Progenitor cell of endocrine pancreas (in vitro differentiated cells): ENCODE measurements at regions not wholly inside any gene's neighbourhood (a gene's known extent, or its start where the extent isn't known, plus 50 kb on each side); places are given as distances from the start of the nearest gene placed in this dataset.

Experiments
- DNase-seq: peaks from one replicate; pipeline ENCODE4 v3.0.0; 2021; ENCODE audit warnings: low spot score; ENCODE audit not compliant: unreplicated experiment
- H3K27ac Mint-ChIP-seq: 2 replicates; pipeline ENCODE4 v1.8.0; 2021; ENCODE audit warnings: mild to moderate bottlenecking, moderate library complexity, mixed read lengths
- H3K27me3 Mint-ChIP-seq: 2 replicates; pipeline ENCODE4 v1.8.0; 2021; ENCODE audit warnings: mixed read lengths
- H3K36me3 Mint-ChIP-seq: 2 replicates; pipeline ENCODE4 v1.8.0; 2022; ENCODE audit warnings: mixed read lengths; ENCODE audit not compliant: insufficient read depth
- H3K4me1 Mint-ChIP-seq: 2 replicates; pipeline ENCODE4 v1.8.0; 2021; ENCODE audit warnings: low read depth, mixed read lengths
- H3K4me3 Mint-ChIP-seq: 2 replicates; pipeline ENCODE4 v1.8.0; 2021; ENCODE audit warnings: low read depth, mild to moderate bottlenecking, moderate library complexity, mixed read lengths
- H3K9me3 Mint-ChIP-seq: 2 replicates; pipeline ENCODE4 v1.8.0; 2021; ENCODE audit warnings: low read depth, mixed read lengths
- TF ChIP-seq, protein P1 (sequence below): fragments of 200-600 bp; sonication (generic); IDR thresholded peaks from one replicate; pipeline ENCODE4 v1.5.0; 2021; ENCODE audit warnings: antibody characterized with exemption, mild to moderate bottlenecking; ENCODE audit not compliant: unreplicated experiment

GRCh38 chr11:112366012-112366411 lies 105.4 kb upstream of the PLET1 start:
- TF ChIP-seq, protein P1, sequence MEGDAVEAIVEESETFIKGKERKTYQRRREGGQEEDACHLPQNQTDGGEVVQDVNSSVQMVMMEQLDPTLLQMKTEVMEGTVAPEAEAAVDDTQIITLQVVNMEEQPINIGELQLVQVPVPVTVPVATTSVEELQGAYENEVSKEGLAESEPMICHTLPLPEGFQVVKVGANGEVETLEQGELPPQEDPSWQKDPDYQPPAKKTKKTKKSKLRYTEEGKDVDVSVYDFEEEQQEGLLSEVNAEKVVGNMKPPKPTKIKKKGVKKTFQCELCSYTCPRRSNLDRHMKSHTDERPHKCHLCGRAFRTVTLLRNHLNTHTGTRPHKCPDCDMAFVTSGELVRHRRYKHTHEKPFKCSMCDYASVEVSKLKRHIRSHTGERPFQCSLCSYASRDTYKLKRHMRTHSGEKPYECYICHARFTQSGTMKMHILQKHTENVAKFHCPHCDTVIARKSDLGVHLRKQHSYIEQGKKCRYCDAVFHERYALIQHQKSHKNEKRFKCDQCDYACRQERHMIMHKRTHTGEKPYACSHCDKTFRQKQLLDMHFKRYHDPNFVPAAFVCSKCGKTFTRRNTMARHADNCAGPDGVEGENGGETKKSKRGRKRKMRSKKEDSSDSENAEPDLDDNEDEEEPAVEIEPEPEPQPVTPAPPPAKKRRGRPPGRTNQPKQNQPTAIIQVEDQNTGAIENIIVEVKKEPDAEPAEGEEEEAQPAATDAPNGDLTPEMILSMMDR, result no peak
- DNase-seq, result no peak
- H3K27ac Mint-ChIP-seq, result no peak overlapping the region

GRCh38 chr11:112366777-112367176 lies 106.1 kb upstream of the PLET1 start:
- Mint-ChIP-seq H3K27me3 (peaks cover 3% of the 10 kb centered on the region), H3K4me1 (no peaks in the 10 kb centered on the region), H3K36me3 (no peaks in the 10 kb centered on the region), H3K9me3 (no peaks in the 10 kb centered on the region), H3K4me3 (no peak overlapping the region), H3K27ac (no peak overlapping the region)
- DNase-seq, result no peak
- TF ChIP-seq, protein P1, result no peak

More at GRCh38 chr11:112366012-112366411, 105.4 kb upstream of the PLET1 start:
- no peaks in the 10 kb centered on the region for H3K9me3 Mint-ChIP-seq
- H3K27me3 Mint-ChIP-seq, result peaks cover 3% of the 10 kb centered on the region
- H3K36me3 Mint-ChIP-seq, result no peaks in the 10 kb centered on the region
- no peaks in the 10 kb centered on the region for H3K4me1 Mint-ChIP-seq
- H3K4me3 Mint-ChIP-seq, result no peak overlapping the region

- no peaks in the 10 kb centered on the region for H3K36me3 Mint-ChIP-seq
- H3K4me1 Mint-ChIP-seq, result no peaks in the 10 kb centered on the region
- peaks cover 3% of the 10 kb centered on the region for H3K27me3 Mint-ChIP-seq
- DNase-seq, result no peak
- no peak overlapping the region for H3K4me3 Mint-ChIP-seq
- H3K9me3 Mint-ChIP-seq, result peaks cover 3% of the 10 kb centered on the region
- H3K27ac Mint-ChIP-seq, result no peak overlapping the region
- TF ChIP-seq, protein P1, result no peak
Observed at GRCh38 chr11:112367461-112367860, 106.8 kb upstream of the PLET1 start.

DNA sequence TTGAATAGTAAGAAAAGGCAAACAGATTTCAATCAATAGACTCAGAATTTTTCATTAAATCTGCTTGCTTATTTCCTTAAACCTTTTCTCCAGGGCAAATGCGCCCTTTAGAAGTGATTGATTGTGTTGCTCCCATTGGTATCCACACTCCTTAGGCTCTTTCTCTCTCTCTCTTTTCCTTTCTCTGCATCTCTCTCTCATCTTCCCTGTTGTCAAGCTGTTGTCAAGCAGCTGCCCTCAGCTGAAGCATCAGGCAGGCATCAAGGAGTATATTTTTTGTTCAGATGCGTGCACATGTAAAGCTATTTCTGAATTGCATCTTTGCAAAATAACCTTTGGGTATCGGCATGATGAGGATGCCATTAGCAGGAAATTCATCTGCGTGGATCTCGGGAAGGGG lies 107.2 kb upstream of the PLET1 start:
- Mint-ChIP-seq H3K27me3 (peaks cover 3% of the 10 kb centered on the region), H3K4me1 (no peaks in the 10 kb centered on the region), H3K27ac (no peak overlapping the region), H3K36me3 (no peaks in the 10 kb centered on the region), H3K9me3 (peaks cover 4% of the 10 kb centered on the region), H3K4me3 (no peak overlapping the region)
- DNase-seq, result no peak
- TF ChIP-seq, protein P1, result no peak

- DNase-seq, result no peak
- peaks cover 3% of the 10 kb centered on the region for H3K27me3 Mint-ChIP-seq
- TF ChIP-seq, protein P1, result no peak
- no peaks in the 10 kb centered on the region for H3K36me3 Mint-ChIP-seq
- H3K4me1 Mint-ChIP-seq, result no peaks in the 10 kb centered on the region
- H3K4me3 Mint-ChIP-seq, result no peak overlapping the region
- H3K27ac Mint-ChIP-seq, result no peak overlapping the region
- H3K9me3 Mint-ChIP-seq, result peaks cover 9% of the 10 kb centered on the region
Observed at GRCh38 chr11:112368381-112368780, 107.7 kb upstream of the PLET1 start.
